GM18508 (cell line): ENCODE measurements at regions not wholly inside any gene's neighbourhood (a gene's known extent, or its start where the extent isn't known, plus 50 kb on each side); places are given as distances from the start of the nearest gene placed in this dataset.
"Not testable (repeated sequence)": the region's sequence is repeated elsewhere in the genome, so short reads cannot be mapped to it uniquely, and the experiment has no call there.

Experiments used
- ATAC-seq: cut with Tn5 transposase; IDR thresholded peaks from one replicate; pipeline ENCODE4 v1.9.1; 2021; ENCODE audit warnings: moderate number of reproducible peaks; ENCODE audit not compliant: insufficient read depth, unreplicated experiment

- no peak for ATAC-seq
Observed at GRCh38 chr10:117743509-117743908, 201.0 kb downstream of the EMX2 start.

GRCh38 chr10:117745301-117745700 lies 202.8 kb downstream of the EMX2 start:
- ATAC-seq = no peak

- no peak for ATAC-seq
Observed at GRCh38 chr10:117746541-117747448, 204.2 kb downstream of the EMX2 start.

GRCh38 chr10:117747636-117748035 lies 205.1 kb downstream of the EMX2 start:
- ATAC-seq = no peak

GRCh38 chr10:117748058-117748457 lies 205.5 kb downstream of the EMX2 start:
- ATAC-seq = no peak

- no peak for ATAC-seq
Observed at GRCh38 chr10:117750616-117751015, 208.1 kb downstream of the EMX2 start.

- no peak for ATAC-seq
Observed at GRCh38 chr10:117751259-117751658, 208.7 kb downstream of the EMX2 start.

GRCh38 chr10:117752103-117752502 lies 209.6 kb downstream of the EMX2 start:
- ATAC-seq = no peak

GRCh38 chr10:117754770-117755658 lies 212.5 kb downstream of the EMX2 start:
- no peak for ATAC-seq

GRCh38 chr10:117755659-117756014 lies 213.1 kb downstream of the EMX2 start:
- ATAC-seq = no peak

GRCh38 chr10:117757086-117757720 lies 214.7 kb downstream of the EMX2 start:
- no peak for ATAC-seq

GRCh38 chr10:117759266-117759665 lies 216.7 kb downstream of the EMX2 start:
- no peak for ATAC-seq

- ATAC-seq = no peak
Observed at GRCh38 chr10:117761695-117762094, 219.1 kb downstream of the EMX2 start.

- no peak for ATAC-seq
Observed at GRCh38 chr10:117762126-117762818, 219.7 kb downstream of the EMX2 start.

- no peak for ATAC-seq
Observed at GRCh38 chr10:117762819-117763172, 220.2 kb downstream of the EMX2 start.

GRCh38 chr10:117763528-117763927 lies 221.0 kb downstream of the EMX2 start:
- ATAC-seq = no peak

GRCh38 chr10:117768333-117769042 lies 225.9 kb downstream of the EMX2 start:
- no peak for ATAC-seq

GRCh38 chr10:117775526-117775925 lies 233.0 kb downstream of the EMX2 start:
- ATAC-seq = no peak

- ATAC-seq = not testable (repeated sequence)
Observed at GRCh38 chr10:117777222-117777621, 234.7 kb downstream of the EMX2 start.

- ATAC-seq = no peak
Observed at GRCh38 chr10:117778241-117778640, 235.7 kb downstream of the EMX2 start.
